ENCODE measurements at regions not wholly inside any gene's neighbourhood (a gene's known extent, or its start where the extent isn't known, plus 50 kb on each side); places are given as distances from the start of the nearest gene placed in this dataset.

DNA sequence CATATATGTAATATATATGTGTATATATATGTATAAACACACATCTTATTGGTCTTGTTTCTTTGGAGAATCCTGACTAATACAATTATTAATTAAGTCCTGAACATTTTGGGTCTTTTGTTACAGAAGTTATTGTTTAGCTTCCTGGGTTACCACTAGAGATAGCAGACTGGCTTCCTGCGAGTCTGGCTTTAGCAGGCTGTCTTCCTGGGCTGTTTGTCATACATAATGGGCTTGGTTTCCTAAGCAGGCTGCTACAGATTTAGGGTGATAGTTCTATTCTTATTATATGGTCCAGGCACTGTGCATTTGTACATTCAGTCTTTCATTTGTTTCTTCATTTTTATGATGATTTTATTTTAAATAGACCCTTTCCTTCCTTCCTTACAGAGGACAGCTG is 312.0 kb upstream of the TMTC4 start:
- TF ChIP-seq, protein P1, sequence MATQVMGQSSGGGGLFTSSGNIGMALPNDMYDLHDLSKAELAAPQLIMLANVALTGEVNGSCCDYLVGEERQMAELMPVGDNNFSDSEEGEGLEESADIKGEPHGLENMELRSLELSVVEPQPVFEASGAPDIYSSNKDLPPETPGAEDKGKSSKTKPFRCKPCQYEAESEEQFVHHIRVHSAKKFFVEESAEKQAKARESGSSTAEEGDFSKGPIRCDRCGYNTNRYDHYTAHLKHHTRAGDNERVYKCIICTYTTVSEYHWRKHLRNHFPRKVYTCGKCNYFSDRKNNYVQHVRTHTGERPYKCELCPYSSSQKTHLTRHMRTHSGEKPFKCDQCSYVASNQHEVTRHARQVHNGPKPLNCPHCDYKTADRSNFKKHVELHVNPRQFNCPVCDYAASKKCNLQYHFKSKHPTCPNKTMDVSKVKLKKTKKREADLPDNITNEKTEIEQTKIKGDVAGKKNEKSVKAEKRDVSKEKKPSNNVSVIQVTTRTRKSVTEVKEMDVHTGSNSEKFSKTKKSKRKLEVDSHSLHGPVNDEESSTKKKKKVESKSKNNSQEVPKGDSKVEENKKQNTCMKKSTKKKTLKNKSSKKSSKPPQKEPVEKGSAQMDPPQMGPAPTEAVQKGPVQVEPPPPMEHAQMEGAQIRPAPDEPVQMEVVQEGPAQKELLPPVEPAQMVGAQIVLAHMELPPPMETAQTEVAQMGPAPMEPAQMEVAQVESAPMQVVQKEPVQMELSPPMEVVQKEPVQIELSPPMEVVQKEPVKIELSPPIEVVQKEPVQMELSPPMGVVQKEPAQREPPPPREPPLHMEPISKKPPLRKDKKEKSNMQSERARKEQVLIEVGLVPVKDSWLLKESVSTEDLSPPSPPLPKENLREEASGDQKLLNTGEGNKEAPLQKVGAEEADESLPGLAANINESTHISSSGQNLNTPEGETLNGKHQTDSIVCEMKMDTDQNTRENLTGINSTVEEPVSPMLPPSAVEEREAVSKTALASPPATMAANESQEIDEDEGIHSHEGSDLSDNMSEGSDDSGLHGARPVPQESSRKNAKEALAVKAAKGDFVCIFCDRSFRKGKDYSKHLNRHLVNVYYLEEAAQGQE (IDR thresholded peaks at IDR 0.05; ENCODE audit: insufficient read depth in 1 of 2, low read depth in 2 of 2, low read length in 2 of 2) = no peak
- TF ChIP-seq FOXP2 (optimal IDR thresholded peaks at IDR 0.05; ENCODE audit: borderline replicate concordance, extremely low read depth, extremely low read length, insufficient read depth) (no peak), SIN3A (IDR thresholded peaks at IDR 0.05; ENCODE audit: borderline replicate concordance, insufficient read depth, low read length) (no peak)

All from PFSK-1 (cell line).